ENCODE measurements at regions not wholly inside any gene's neighbourhood (a gene's known extent, or its start where the extent isn't known, plus 50 kb on each side); places are given as distances from the start of the nearest gene placed in this dataset.

DNA sequence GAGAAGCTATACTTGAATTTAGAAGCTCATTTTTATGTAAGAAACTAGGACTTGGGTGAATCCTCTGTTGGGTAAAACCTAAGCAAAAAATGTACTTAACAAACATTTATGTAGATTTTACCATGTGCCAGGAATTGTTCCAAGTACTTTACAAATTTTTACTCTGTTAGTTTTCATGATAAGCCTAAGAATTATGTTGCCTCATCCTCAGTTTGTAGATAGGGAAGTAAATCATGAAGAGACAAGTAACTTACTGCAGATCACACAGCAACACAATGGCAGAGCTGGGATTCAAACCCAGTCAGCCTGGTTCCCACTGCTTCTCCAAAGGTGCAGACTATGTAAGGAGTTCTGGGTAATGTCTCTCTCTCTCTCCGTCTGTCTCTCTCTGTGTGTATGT is 169.9 kb downstream of the DIPK2A start:
- DNase-seq (ENCODE audit: low spot score): no peak

DNA sequence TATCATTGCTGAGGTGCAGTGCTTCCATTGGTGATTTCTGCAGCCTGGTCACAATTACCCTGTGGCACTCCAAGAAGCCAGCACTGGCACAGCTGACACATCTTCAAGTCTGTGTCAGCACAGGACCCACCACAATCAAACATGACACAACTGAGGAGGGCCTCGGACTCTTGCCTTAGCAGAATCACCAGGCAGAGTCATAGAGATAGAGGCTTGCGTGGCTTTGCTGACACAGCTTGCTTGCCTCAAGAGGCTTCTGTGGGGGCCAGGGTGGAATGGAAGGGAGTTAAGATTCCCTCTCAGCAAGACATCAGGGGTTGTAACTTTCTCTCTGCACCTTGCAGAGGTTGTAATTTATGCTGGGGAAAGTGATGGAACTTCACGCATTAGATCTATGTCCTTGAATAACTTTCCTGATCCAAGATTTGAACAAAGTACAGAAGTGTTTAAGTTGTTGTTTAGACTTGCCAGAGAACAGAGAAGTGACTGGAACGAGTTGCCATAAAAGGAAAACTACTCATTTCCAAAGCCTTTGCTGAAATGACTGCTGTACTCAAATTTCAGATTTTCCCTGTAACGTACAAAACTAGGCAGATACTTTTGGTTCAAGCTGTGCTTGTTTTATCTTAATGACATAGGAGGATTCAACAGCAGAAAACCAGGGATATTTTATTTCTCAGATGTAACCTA is 170.7 kb downstream of the DIPK2A start:
- DNase-seq (ENCODE audit: low spot score): no peak

DNA sequence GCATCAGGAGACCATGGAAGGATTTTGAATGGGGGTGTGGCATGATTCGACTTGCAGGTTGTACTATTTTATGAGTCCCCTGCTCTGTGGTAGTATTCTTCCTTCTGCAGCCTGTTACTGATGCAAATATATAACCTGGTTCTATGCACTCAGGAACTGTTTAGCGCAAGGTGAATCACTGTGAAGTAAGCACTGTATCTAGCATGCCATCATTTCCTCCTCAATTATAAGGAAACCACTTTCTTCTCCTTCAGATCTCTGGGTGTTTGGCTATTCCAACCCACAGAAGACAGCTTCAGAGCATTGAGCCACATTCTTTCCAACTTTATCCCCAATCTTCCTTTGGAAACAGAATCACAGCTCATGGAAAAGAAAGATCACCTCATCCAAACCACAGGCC is 176.7 kb downstream of the DIPK2A start:
- no peak for DNase-seq (ENCODE audit: low spot score)

DNA sequence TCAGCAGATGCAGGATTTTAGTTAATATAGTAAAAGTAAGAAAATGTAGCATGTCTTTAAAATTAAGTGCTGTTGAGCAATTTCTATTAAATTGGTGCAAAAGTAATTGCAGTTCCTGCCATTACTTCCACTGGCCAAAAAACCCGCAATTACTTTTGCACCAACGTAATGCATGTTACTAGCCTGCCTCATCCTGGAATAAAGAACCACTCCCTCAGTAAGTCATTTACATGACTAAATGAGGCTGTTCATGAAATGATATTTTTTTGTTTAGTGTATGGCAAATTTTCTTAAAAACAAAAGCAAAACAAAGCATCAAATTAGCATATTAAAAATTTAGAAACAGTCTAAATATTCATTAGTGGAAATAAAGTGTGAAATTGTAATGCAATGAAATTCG is 180.4 kb downstream of the DIPK2A start:
- no peak for DNase-seq (ENCODE audit: low spot score)

DNA sequence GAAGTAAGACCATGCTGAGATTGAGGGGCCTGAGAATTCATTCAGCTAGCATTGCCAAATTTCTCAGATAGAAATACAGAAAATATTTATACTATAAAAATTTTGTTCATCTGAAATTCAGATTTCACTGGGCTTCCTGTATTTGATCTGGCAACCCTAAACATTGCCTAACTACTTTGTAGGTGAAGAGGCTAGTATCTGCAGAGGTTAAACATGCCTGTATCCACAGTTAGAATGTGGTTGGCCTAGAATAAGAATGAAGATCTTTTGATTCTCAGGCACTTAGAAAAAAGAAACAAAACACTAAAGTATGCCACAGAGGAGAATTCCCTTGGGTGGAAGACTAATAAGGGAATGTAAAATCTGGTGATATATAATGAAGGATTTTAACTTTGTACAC is 189.0 kb downstream of the DIPK2A start:
- no peak for DNase-seq (ENCODE audit: low spot score)

DNA sequence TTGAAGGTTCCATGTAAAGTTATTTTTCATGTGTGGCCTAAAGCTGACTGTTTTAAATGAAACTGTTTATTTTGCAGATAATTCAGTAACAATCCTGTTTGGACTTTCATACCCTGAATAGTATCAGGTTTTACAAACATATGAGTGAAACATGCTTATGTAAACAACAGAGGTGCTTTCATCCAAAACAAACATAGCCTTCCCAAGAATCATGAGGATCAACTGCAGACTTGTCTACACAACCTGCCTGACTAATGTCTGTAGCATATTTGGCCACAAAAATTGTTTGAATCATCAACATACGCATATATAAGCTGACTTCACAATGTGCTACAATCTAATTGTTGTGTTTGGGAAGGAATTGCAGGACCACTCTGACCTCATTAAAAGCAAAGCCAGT is 190.4 kb downstream of the DIPK2A start:
- DNase-seq (ENCODE audit: low spot score): no peak

DNA sequence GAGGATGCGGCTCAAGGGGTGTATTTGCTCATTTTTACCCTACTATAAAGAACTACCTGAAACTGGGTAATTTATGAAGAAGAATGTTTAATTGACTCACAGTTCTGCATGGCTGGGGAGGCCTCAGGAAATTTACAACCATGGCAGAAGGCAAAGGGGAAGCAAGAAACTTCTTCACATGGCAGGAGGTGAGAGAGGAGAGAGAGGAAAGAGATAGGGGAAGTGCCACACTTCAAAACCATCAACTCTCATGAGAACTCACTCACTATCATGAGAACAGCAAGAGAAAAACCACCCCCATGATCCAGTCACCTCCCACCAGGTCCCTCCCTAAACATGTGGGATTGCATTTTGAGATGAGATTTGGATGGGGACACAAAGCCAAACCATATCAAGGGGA is 192.7 kb downstream of the DIPK2A start:
- no peak for DNase-seq (ENCODE audit: low spot score)

DNA sequence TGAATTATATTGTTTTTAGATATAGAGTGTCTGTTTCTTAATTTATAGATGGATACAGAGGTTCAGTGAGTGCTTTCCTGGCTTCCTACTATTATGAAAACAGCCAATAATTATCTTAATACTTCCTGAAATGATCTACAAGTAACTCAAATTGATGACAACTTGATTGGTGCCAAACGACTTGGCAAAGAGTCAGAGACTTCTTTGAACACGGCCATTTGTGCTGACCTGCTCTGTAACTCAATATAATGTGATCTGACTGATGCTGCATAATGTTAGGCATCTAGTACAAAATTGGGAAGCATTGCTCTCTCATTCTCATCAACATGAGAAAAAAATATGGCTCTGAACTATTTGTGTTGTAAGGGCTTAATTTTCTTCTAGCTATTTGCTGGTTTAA is 193.9 kb downstream of the DIPK2A start:
- DNase-seq (ENCODE audit: low spot score): no peak

DNA sequence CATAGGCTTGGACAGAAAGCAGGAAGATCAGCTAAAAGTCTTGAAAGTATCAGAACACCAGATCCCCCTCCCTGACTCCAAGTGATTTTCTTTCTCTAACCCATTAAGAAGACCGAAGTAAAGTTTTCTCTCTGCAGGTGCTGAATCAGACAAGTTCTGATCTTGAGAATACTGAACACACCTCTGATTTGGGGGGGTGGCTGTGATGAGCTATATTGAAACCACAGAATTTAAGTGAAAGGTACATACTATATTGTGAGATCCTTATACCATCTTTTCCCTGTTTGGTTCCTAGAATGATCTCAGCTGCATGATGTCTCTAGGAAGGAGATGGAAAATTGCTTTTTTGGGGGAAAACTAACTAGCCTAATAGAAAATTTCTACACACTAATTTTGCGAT is 196.0 kb downstream of the DIPK2A start:
- DNase-seq (ENCODE audit: low spot score): no peak

DNA sequence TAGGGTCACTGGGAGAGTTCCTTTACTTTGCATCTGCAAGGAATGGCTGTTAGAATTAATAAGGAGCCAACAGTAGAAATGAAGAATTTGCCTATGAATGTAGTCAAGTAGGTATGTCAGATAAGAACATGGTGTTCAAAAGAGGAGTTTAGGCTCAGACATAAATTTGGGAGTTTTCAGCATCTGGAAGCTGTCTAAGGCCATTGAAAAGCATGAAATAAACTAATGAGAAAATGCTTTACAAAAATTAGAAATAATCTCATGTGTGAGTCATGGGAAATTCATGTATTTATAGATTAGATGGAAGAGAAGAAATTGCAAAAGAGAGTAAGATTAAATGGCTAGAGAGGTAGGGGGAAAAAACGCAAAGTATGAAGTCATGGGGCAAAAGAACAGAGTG is 201.9 kb downstream of the DIPK2A start:
- DNase-seq (ENCODE audit: low spot score): no peak

DNA sequence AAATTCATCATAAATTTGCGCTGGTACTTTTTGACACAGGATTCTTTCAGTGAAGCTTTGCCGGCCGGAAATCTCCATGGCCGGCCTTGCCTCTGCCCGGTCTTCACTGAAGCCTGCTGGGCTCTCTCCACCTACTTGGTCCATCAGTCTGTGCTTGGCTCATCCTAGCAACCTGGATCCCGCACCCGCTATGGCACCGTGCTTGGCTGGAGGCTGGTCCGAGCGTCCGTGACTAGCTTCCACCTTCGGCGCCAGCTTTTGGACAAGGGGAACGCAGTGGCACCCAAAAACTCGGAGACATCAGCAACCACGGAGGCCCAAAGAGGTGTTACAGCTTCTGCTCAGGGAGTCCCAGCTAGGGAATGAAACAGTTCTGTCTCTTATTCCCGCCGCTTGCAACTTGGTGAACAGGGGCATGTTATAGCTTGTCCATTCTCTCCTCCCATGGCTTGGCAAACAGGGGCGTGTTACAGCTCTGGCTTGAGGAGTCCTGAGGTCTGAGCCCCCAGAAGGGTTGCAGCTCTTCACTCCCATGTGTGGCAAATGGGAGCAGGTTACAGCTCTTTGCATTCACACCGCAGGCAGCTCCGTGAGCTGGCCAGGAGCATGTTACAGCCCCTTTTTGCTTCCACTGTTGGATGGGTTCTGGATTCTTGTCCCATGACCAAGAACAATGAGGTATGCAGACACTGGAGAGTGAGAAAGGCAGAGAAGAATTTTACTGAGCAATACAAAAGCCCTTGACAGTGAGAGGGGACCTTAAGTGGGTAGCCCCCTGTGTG is 204.2 kb downstream of the DIPK2A start:
- DNase-seq (ENCODE audit: low spot score): no peak

DNA sequence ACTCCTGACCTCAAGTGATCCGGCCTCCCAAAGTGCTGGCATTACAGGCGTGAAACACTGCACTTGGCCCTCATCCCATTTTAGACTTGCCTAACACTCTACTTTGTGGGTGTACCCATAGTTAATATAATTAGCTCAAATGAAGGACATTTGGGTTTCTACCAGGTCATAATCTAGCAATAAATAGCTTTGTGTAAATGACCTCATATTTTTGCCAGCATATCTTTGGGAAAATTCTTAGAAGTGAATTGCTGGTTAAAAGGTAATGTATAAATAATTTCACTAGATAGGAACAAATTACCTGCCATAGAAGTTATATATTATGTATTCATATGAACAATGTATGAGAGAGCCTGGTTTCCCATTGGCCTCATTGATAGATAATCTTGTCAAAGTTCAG is 206.0 kb downstream of the DIPK2A start:
- no peak for DNase-seq (ENCODE audit: low spot score)

DNA sequence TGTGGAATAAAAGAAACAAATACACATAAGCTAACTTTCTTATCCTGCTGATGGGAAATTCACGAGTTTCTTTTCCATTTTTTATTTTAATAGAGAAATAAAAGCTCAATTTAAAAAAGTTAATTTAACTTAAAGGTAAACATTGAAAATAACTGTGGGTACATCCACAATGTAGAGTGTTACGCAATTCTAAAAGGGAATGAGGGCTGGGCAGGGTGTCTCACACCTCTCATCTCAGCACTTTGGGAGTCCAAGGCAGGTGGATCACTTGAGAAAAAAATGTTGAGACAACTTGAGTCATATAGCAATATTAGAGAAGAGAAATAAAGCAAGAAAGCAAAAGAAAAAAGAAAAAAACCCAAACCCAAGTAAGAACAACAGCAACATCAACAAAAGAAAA is 207.0 kb downstream of the DIPK2A start:
- DNase-seq (ENCODE audit: low spot score): no peak

DNA sequence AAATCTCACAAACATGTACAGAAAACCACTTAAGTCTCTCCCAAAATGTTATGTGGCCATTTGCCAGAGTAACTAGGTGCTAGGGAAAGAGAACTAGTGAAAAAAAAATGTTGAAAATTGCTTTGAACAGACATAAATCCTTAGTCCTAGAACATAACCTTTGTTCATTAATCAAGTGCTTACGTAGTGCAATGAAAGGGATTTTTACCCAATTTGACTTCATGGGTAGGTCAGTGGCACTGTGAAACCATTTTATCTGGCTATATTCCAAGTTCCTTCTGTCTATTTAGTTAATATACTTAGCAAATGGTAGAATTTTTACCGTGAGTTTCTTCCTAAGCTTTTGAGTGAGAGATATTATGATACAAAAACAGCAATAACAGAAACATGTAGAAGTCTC is 209.4 kb downstream of the DIPK2A start:
- DNase-seq (ENCODE audit: low spot score): no peak

DNA sequence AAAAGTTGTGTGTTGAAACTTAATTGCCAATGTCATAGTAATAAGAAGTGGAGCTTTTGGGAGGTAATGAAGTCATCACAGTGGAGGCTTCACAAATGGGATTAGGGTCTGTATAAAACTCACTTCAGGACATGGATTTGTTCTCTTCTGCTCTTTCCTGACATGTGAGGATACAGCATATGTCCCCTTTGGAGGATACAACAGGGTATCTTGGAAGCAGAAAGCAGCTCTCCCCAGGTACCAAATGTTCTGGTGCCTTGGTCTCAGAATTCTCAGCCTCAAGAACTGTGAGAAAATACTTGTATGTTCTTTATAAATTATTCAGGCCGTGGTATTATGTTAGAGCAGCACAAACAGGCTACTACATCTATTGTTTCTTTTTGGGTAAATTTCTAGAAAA is 210.9 kb downstream of the DIPK2A start:
- DNase-seq (ENCODE audit: low spot score): no peak

DNA sequence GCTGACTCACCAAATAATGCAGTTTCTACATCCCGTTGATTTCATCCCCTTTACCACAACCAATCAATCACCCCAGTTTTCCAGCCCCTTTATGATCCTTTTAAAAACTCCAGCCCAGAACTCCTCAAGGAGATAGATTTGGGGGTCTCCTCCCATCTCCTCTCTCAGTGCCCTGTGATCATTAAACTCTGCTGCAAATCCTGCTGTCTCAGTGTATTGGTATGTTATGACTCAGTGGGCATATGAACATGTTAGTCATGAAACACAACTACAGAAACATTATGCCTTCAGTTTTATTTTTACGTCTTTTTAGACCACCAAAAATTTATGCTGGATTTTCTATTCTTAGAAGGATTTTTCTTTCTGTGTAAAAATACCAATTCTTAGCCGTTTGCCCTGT is 213.7 kb downstream of the DIPK2A start:
- no peak for DNase-seq (ENCODE audit: low spot score)

DNA sequence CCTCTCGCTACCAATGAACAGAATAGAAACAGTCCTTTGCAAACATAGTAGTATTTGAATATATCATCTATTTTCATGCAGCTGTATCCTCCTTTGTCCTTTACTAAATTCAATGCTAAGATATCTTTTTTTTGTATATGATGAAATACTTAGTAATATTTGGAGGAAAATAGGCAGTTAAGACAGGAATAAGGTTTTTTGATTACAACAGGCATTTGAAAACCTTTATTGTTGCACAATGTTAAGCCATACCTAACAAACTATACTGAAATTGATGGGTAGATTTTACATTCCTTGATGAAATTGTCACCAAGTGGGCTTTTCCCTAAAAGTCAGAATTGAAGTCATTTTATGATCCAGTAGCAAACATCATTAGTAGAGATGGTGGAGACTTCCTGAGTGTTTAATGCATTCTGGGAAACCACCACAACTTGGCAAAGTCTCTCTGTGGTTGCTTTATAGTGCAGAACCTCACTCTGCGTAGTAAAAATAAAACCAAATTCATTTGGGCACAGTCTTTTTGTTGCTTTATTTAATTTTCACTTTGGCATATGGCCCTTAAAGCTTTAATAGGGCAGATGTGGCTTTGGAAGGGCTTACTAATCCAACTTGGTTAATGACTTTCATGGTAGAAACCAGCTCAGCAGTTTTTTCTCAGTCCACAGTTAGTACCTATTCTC is 216.0 kb downstream of the DIPK2A start:
- no peak for DNase-seq (ENCODE audit: low spot score)

DNA sequence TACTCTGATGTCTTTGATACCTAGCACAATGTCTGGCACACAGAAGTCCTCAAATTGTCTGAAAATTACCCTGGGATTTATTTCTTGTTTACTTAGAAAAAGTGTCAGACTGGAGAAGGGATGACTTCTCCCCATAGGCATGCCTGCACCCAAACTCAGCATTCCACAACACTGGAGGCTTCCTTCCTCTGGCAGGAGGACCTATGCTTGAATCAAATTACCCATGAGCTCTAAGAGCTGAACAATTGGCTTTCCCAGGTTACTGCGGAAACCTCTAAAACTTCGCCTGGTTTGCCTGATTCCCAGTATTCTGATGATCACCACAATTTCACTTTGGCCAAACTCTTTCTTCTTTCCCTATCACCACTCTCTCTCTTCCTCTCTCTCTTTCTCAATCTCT is 217.4 kb downstream of the DIPK2A start:
- DNase-seq (ENCODE audit: low spot score): no peak

DNA sequence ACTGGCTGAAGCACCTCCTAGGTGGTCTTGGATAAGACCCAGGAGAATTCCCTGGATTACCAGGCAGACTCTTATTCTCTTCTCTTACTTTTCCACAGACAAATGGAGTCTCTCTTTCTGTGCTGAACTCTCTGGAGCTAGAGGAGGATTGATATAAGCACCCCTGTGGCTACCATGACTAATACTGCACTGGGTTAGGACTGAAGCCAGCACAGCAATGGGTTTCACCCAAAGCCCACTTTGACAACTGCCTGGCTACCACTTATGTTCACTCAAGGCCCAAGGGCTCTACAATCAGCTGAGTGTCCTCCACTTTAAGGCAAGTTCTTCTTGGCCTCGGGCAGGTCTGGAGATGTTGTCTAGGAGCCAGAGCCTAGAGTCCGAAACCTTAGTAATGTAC is 225.5 kb downstream of the DIPK2A start:
- DNase-seq (ENCODE audit: low spot score): no peak

DNA sequence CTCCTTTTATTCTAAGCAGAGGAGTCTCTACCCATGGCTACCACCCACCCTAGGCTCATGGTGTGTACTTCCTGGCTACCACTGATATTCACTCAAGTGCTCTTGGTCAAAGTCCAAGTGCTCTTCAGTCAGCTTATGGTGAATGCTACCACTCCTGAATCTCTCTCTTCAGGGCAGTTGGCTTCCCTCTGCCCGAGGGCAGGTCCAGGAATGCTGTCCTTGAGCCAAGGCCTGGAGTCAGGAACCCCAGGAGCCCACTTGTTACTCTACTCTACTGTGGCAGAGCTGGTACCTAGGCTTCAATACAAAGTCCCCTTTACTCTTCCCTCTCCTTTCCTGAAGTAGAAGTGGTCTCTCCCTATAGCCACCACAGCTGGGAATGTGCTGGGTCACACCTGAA is 226.0 kb downstream of the DIPK2A start:
- DNase-seq (ENCODE audit: low spot score): no peak

DNA sequence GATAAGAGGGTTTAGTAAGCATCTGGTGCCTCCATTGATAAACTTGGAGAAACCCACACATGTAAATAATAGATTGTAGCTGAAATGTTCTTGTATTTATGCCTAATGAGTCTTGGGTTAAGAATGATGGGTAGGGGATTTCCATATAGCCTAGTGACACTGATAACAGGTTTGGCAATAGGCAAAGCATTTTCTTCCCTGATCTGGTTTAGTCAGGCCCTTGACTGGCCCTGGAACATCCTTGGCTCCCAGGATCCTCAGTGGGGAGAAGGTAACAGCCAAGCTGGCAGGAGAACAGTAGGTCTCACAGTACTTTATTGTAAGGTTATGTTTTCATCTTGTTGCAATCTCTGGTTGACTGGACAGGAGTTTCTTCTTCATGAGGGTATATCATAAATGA is 228.4 kb downstream of the DIPK2A start:
- no peak for DNase-seq (ENCODE audit: low spot score)

DNA sequence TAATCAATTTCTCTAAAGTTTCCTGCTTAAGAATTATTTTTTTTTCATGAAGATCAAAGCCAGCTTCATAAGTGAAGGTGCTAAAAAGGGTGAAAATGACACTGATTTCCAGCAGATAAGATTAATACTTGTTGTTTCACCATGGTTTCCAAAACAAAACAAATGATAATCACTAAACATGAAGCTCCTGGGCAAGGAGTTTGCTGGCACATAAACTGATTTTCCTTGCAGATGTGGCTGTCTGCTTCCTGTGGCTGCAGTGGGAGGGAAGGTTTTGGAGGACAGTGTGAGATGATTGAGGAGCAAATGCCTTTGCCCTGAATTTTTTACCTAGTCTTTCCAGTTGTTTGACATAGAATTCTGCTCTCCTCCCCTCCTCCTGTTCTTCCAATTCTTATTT is 228.8 kb downstream of the DIPK2A start:
- no peak for DNase-seq (ENCODE audit: low spot score)

DNA sequence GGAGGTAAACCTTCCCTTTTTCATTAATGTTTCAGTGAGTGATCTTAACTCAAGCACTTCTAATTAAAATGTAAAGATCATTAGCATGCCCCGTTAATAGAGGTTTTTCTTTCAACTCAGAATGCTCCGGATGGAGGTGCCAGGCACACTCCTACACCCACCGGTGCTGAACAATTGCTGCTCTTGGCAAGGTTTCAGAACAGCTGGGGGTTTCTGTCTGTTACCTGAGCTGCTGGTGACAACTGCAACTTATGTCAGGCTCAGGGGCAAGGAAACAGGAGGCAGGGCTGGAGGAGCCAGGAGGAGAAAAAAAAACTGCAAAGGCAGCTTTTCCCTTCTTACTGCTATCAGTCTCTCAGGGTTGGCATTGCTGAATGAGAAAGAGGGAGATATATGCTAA is 250.1 kb downstream of the DIPK2A start:
- DNase-seq (ENCODE audit: low spot score): no peak

Measured in NAMALWA (cell line).